H1 (cell line): ENCODE measurements at regions not wholly inside any gene's neighbourhood (a gene's known extent, or its start where the extent isn't known, plus 50 kb on each side); places are given as distances from the start of the nearest gene placed in this dataset.

Experiments
- CTCF ChIA-PET: fragments of 300-600 bp; sonication (Branson Sonifier 250); formaldehyde crosslinking; loops from one replicate; lab custom pipeline; 2021; ENCODE audit not compliant: partially characterized antibody; lab: Charles Lee
- POLR2A ChIA-PET: fragments of 300-600 bp; sonication (Branson Sonifier 250); formaldehyde crosslinking; loops from one replicate; lab custom pipeline; 2021; ENCODE audit warnings: inconsistent platforms; ENCODE audit not compliant: partially characterized antibody; lab: Charles Lee
- DNase-seq, 2 experiments: peaks; one replicate each; pipeline versions ENCODE4 v3.0.0 to v3.0.0-alpha.2; 2010 to 2022; ENCODE audit warnings: low spot score in 2 of 2, low read depth in 1 of 2, mixed read lengths in 1 of 2
- FAIRE-seq: peaks from 2 replicates; lab custom pipeline; 2011; peaks lifted over from hg19 to GRCh38; lab: Jason Lieb, UNC
- H2AFZ ChIP-seq: 2 replicates; pipeline ENCODE4 v1.8.1; 2012; ENCODE audit warnings: low read length, inconsistent platforms
- H2AK5ac ChIP-seq: 2 replicates; pipeline ENCODE4 v1.6.1; 2013; ENCODE audit warnings: low read depth, low read length
- H2BK120ac ChIP-seq: replicated peaks from 2 replicates; pipeline ENCODE3; 2013; ENCODE audit warnings: low read depth, low read length, inconsistent platforms
- H2BK12ac ChIP-seq: 2 replicates; pipeline ENCODE4 v1.6.1; 2013; ENCODE audit warnings: low read depth, low read length
- H2BK15ac ChIP-seq: 2 replicates; pipeline ENCODE4 v1.6.1; 2013; ENCODE audit warnings: low read length
- H2BK20ac ChIP-seq: 2 replicates; pipeline ENCODE4 v1.6.1; 2013; ENCODE audit warnings: low read length
- H2BK5ac ChIP-seq: 2 replicates; pipeline ENCODE4 v1.6.1; 2013; ENCODE audit warnings: low read depth, low read length
- H3K14ac ChIP-seq: 2 replicates; pipeline ENCODE4 v1.6.1; 2013; ENCODE audit warnings: inconsistent platforms; ENCODE audit not compliant: insufficient read length
- H3K18ac ChIP-seq: 2 replicates; pipeline ENCODE4 v1.6.1; 2013; ENCODE audit warnings: low read length; ENCODE audit errors: extremely low read depth
- H3K23ac ChIP-seq: 2 replicates; pipeline ENCODE4 v1.6.1; 2013; ENCODE audit warnings: inconsistent platforms; ENCODE audit not compliant: insufficient read length
- H3K23me2 ChIP-seq: 2 replicates; pipeline ENCODE4 v1.6.1; 2013; ENCODE audit warnings: low read depth, low read length
- H3K27ac ChIP-seq: 2 replicates; pipeline ENCODE4 v1.6.1; 2011; ENCODE audit warnings: low read depth, low read length, inconsistent platforms
- H3K27me3 ChIP-seq, 4 experiments: replicated peaks in 1 of 4; 1 replicate in 1 of 4; 2 replicates in 3 of 4; pipeline versions ENCODE4 v1.6.1 to v1.8.1; 2011 to 2013; ENCODE audit warnings: low read length in 3 of 4, mild to moderate bottlenecking in 3 of 4, inconsistent platforms in 2 of 4, mixed read lengths in 2 of 4, moderate library complexity in 1 of 4; ENCODE audit not compliant: control insufficient read depth in 3 of 4, insufficient read depth in 3 of 4; ENCODE audit errors: extremely low read depth in 1 of 4
- H3K36me3 ChIP-seq, 4 experiments: 2 replicates each; pipeline versions ENCODE4 v1.6.1 to v1.8.1; 2011 to 2013; ENCODE audit warnings: mild to moderate bottlenecking in 4 of 4, low read length in 3 of 4, moderate library complexity in 2 of 4, control low read depth in 1 of 4, inconsistent platforms in 1 of 4; ENCODE audit not compliant: insufficient read depth in 4 of 4, control insufficient read depth in 2 of 4
- H3K4ac ChIP-seq: replicated peaks from 2 replicates; pipeline ENCODE3; 2013; ENCODE audit warnings: low read length, low read depth, mixed read lengths, inconsistent platforms; ENCODE audit not compliant: insufficient read length
- H3K4me1 ChIP-seq, 4 experiments: replicated peaks in 1 of 4; 1 replicate in 1 of 4; 2 replicates in 3 of 4; pipeline versions ENCODE4 v1.6.1 to v1.8.1; 2011 to 2013; ENCODE audit warnings: low read length in 3 of 4, inconsistent platforms in 2 of 4, mixed read lengths in 1 of 4; ENCODE audit not compliant: insufficient read depth in 4 of 4, control insufficient read depth in 3 of 4
- H3K4me2 ChIP-seq, 2 experiments: 2 replicates each; pipeline versions ENCODE4 v1.6.1 to v1.8.1; 2011 to 2013; ENCODE audit warnings: low read depth in 2 of 2, low read length in 2 of 2, control low read depth in 1 of 2, inconsistent platforms in 1 of 2, mild to moderate bottlenecking in 1 of 2; ENCODE audit not compliant: insufficient read depth in 1 of 2
- H3K4me3 ChIP-seq, 4 experiments: fragments of 200-600, 300-600 bp in 1 of 4; sonication (generic), shearing (Covaris generic), sonication (Bioruptor Twin) in 1 of 4; 2 replicates each; pipeline versions ENCODE4 v1.5.1 to v1.8.1; 2011 to 2016; ENCODE audit warnings: low read length in 4 of 4, low read depth in 3 of 4, control low read depth in 2 of 4, inconsistent platforms in 2 of 4, mild to moderate bottlenecking in 2 of 4, mixed read lengths in 1 of 4, moderate library complexity in 1 of 4; ENCODE audit not compliant: insufficient read depth in 2 of 4; ENCODE audit errors: extremely low read depth in 1 of 4
- H3K56ac ChIP-seq: replicated peaks from 2 replicates; pipeline ENCODE3; 2013; ENCODE audit warnings: low read depth, mild to moderate bottlenecking, mixed read lengths, low read length, inconsistent platforms; ENCODE audit not compliant: insufficient read length
- H3K79me1 ChIP-seq: 2 replicates; pipeline ENCODE4 v1.6.1; 2013; ENCODE audit warnings: low read depth, low read length, control low read depth
- H3K79me2 ChIP-seq, 2 experiments: 2 replicates each; pipeline versions ENCODE4 v1.6.1 to v1.8.1; 2012 to 2013; ENCODE audit warnings: low read length in 2 of 2, mild to moderate bottlenecking in 2 of 2, inconsistent platforms in 1 of 2; ENCODE audit not compliant: insufficient read depth in 2 of 2, control insufficient read depth in 1 of 2
- H3K9ac ChIP-seq, 4 experiments: replicated peaks in 1 of 4; 1 replicate in 1 of 4; 2 replicates in 3 of 4; pipeline versions ENCODE4 v1.6.1 to v1.8.1; 2011 to 2013; ENCODE audit warnings: low read depth in 3 of 4, low read length in 3 of 4, control low read depth in 2 of 4, mild to moderate bottlenecking in 2 of 4, moderate library complexity in 2 of 4, inconsistent platforms in 1 of 4; ENCODE audit errors: extremely low read depth in 1 of 4
- H3K9me3 ChIP-seq, 2 experiments: 2 replicates each; pipeline versions ENCODE4 v1.6.1 to v1.8.1; 2012 to 2013; ENCODE audit warnings: mild to moderate bottlenecking in 2 of 2, moderate library complexity in 2 of 2, control low read depth in 1 of 2, inconsistent platforms in 1 of 2, low read depth in 1 of 2, low read length in 1 of 2, mixed read lengths in 1 of 2; ENCODE audit not compliant: insufficient read depth in 2 of 2
- H4K20me1 ChIP-seq, 2 experiments: replicated peaks in 1 of 2; 2 replicates each; pipeline versions ENCODE3 to v1.8.1; 2011 to 2013; ENCODE audit warnings: inconsistent platforms in 2 of 2, low read length in 2 of 2, mild to moderate bottlenecking in 1 of 2; ENCODE audit not compliant: insufficient read depth in 2 of 2, control insufficient read depth in 1 of 2
- H4K5ac ChIP-seq: 2 replicates; pipeline ENCODE4 v1.6.1; 2013; ENCODE audit warnings: low read length, low read depth, mixed read lengths, inconsistent platforms; ENCODE audit not compliant: insufficient read length
- H4K8ac ChIP-seq: 2 replicates; pipeline ENCODE4 v1.8.0; 2013; ENCODE audit warnings: mild to moderate bottlenecking, moderate library complexity, low read length, inconsistent platforms; ENCODE audit not compliant: insufficient read depth; ENCODE audit errors: extremely low read depth
- H4K91ac ChIP-seq: replicated peaks from 2 replicates; pipeline ENCODE3; 2013; ENCODE audit warnings: low read length, mixed read lengths, inconsistent platforms; ENCODE audit not compliant: insufficient read length
- WGBS, 2 experiments: shearing (Covaris generic) in 1 of 2; methylation state at CpG; one replicate each; pipeline versions ENCODE4 v1.1.6 to v1.1.7; 2013 to 2015; ENCODE audit warnings: low lambda C conversion rate in 2 of 2, mixed read lengths in 2 of 2, inconsistent platforms in 1 of 2, low coverage in 1 of 2, missing lambda C conversion rate in 1 of 2; ENCODE audit not compliant: insufficient replicate concordance in 2 of 2, insufficient coverage in 1 of 2, insufficient read length in 1 of 2; ENCODE audit errors: extremely low coverage in 1 of 2, missing lambda C conversion rate in 1 of 2; 5-methylcytosine and 5-hydroxymethylcytosine counted together

DNA sequence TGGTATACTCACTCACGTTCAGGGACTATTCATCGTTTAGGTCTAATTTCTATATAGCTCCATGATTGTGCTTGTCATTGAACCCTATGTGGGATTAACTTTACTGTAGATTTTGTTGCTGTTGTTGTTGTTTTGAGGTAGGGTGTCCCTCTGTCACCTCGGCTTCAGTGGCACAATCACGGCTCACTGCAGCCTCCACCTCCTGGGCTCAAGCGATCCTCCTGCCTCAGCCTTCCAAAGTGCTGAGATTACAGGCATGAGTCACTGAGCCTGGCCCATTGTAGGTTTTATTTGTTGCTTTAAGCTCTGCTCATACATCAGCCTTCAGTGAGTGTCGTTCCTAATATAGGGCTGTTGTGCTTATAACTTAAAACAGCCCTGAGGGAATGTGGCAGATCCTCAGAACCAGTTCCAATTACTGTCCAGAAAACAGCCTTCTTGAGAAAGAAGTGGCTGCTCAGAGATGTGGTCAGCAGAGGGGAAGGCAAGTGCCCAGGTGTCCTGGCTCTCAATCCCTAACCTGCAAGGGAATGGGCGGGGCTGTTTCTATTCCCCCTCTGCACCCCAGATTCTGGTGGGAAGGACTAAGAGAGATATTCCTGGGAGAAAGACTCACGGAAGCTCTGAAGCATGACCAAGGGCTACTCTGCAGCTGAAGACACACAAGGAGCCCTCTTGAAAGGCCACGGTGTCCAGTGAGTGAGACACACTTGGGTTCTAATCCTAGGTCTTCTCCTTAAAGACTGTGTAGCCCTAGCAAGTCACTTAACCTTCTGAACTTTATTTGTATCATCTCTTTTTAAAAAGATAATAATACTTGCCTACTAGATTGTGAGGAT lies 79.6 kb upstream of the LCLAT1 start:
- no peak overlapping the region for H2AK5ac ChIP-seq
- no peaks in the 10 kb centered on the region for H3K9me3 ChIP-seq
- FAIRE-seq (no peak), DNase-seq (no peak)
- no peak overlapping the region for H4K91ac ChIP-seq
- no peak overlapping the region for H3K18ac ChIP-seq
- no peaks in the 10 kb centered on the region for H3K4me1 ChIP-seq
- no peak overlapping the region for H2BK120ac ChIP-seq
- H3K23me2 ChIP-seq: no peaks in the 10 kb centered on the region
- ChIA-PET POLR2A (no interaction called here), CTCF (interaction anchor here (0.7 to 1.6 kb wide), 4 partner anchors 12 to 158 kb away, joined by 3 to 6 read pairs (median 4); no protein-coding TSS in a partner anchor)
- H3K56ac ChIP-seq: no peak overlapping the region
- no peak overlapping the region for H2BK15ac ChIP-seq
- no peak overlapping the region for H3K9ac ChIP-seq
- no peak overlapping the region for H3K4me2 ChIP-seq
- no peaks in the 10 kb centered on the region for H3K79me2 ChIP-seq
- H3K4ac ChIP-seq: no peak overlapping the region
- no peak overlapping the region for H3K4me3 ChIP-seq
- H4K5ac ChIP-seq: no peak overlapping the region
- no peak overlapping the region for H2BK5ac ChIP-seq
- H2BK12ac ChIP-seq: no peak overlapping the region
- H3K79me1 ChIP-seq: no peaks in the 10 kb centered on the region
- no peak overlapping the region for H3K23ac ChIP-seq
- H3K14ac ChIP-seq: no peak overlapping the region
- no peaks in the 10 kb centered on the region for H3K27me3 ChIP-seq
- no peaks in the 10 kb centered on the region for H3K36me3 ChIP-seq
- WGBS, 2 experiments: 94% methylated on average over 8 of the region's 9 CpGs; no CpG with 5 or more reads in 1 of the 2 experiments
- no peak overlapping the region for H2BK20ac ChIP-seq
- no peaks in the 10 kb centered on the region for H4K20me1 ChIP-seq
- no peak overlapping the region for H2AFZ ChIP-seq
- no peak overlapping the region for H3K27ac ChIP-seq
- no peak overlapping the region for H4K8ac ChIP-seq
